ENCODE measurements at regions not wholly inside any gene's neighbourhood (a gene's known extent, or its start where the extent isn't known, plus 50 kb on each side); places are given as distances from the start of the nearest gene placed in this dataset.

DNA sequence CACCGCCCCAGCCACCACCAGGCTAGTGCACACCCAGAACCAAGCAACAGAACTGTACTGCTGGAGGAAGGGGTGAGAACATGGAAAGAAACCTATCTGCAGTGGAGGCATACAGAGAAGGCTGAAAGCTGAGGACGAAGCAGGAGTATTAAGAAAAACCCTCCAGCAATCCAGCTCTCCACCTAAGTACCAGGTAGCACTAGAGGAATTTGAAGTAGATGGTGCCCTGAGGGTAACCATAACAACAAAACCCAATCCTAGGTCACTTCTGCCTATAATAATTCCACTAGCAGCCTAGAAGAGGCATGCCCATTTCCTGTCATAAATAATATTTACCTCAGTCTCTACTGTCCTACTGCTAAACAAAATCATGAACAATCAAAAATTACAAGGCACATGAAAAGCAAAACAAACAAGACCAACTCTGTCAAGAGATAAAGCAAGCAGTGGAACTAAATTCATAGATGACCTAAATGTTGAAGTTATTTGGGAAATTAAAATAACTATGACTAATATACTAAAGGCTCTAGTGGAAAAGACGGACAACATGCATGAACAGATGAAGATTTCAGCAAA, 51.1 kb downstream of the HYCC1 start:
- DNase-seq, result no peak
- H3K4me3 ChIP-seq (ENCODE audit: low read depth, low read length), result no peak overlapping the region
- no peaks in the 10 kb centered on the region for H3K36me3 ChIP-seq
- H3K4me1 ChIP-seq, result no peaks in the 10 kb centered on the region
- no peaks in the 10 kb centered on the region for H3K9me3 ChIP-seq
- TF ChIP-seq, protein P1, sequence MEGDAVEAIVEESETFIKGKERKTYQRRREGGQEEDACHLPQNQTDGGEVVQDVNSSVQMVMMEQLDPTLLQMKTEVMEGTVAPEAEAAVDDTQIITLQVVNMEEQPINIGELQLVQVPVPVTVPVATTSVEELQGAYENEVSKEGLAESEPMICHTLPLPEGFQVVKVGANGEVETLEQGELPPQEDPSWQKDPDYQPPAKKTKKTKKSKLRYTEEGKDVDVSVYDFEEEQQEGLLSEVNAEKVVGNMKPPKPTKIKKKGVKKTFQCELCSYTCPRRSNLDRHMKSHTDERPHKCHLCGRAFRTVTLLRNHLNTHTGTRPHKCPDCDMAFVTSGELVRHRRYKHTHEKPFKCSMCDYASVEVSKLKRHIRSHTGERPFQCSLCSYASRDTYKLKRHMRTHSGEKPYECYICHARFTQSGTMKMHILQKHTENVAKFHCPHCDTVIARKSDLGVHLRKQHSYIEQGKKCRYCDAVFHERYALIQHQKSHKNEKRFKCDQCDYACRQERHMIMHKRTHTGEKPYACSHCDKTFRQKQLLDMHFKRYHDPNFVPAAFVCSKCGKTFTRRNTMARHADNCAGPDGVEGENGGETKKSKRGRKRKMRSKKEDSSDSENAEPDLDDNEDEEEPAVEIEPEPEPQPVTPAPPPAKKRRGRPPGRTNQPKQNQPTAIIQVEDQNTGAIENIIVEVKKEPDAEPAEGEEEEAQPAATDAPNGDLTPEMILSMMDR (IDR thresholded peaks at IDR 0.05; ENCODE audit: low read depth, low read length), result no peak
- peaks cover 11% of the 10 kb centered on the region for H3K27me3 ChIP-seq

DNA sequence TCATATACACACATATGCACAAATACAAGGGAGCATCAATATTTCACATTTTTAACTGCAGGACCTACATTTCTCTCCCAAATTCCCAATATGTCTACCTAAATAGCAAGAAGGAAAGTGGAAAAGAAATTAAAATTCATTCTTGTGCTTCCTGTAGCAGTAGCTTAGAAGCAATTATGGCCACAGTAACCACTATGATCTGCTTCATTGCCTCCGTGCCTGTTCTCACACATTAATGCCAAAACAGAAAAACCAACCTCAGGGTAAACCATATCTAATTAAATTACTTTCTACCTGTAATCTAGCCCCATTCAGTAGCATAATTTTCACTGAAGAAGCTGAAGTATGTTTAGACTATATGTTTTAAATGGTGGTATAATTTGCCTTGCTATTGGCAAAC, 55.2 kb downstream of the HYCC1 start:
- Histone ChIP-seq H3K27me3 (peaks cover 29% of the 10 kb centered on the region), H3K9me3 (no peaks in the 10 kb centered on the region), H3K4me1 (no peaks in the 10 kb centered on the region), H3K4me3 (ENCODE audit: low read depth, low read length) (no peak overlapping the region), H3K36me3 (no peaks in the 10 kb centered on the region)
- TF ChIP-seq, protein P1 (IDR thresholded peaks at IDR 0.05; ENCODE audit: low read depth, low read length), result no peak
- no peak for DNase-seq

DNA sequence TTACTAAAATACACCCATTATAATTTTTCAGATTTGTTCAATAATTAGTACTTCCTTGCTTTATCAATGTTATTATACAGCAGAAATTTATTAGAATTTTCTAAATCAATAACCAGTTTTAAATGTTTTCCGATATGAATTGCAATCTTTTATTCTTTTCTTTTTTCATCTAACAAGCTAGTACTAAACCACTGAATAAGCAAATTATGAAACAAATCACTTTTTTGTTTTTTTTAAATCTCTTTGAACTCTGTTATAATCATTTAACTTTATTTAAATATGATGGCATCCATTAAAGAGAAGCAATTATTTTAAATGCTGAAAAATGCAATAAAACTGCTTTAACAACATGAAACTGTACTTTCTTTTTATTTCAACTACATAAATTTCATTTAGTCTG, 59.7 kb downstream of the HYCC1 start:
- DNase-seq, result no peak
- TF ChIP-seq, protein P1 (IDR thresholded peaks at IDR 0.05; ENCODE audit: low read depth, low read length), result no peak
- no peaks in the 10 kb centered on the region for H3K4me1 ChIP-seq
- no peaks in the 10 kb centered on the region for H3K9me3 ChIP-seq
- H3K27me3 ChIP-seq, result peaks cover 52% of the 10 kb centered on the region
- no peaks in the 10 kb centered on the region for H3K36me3 ChIP-seq
- no peak overlapping the region for H3K4me3 ChIP-seq (ENCODE audit: low read depth, low read length)

DNA sequence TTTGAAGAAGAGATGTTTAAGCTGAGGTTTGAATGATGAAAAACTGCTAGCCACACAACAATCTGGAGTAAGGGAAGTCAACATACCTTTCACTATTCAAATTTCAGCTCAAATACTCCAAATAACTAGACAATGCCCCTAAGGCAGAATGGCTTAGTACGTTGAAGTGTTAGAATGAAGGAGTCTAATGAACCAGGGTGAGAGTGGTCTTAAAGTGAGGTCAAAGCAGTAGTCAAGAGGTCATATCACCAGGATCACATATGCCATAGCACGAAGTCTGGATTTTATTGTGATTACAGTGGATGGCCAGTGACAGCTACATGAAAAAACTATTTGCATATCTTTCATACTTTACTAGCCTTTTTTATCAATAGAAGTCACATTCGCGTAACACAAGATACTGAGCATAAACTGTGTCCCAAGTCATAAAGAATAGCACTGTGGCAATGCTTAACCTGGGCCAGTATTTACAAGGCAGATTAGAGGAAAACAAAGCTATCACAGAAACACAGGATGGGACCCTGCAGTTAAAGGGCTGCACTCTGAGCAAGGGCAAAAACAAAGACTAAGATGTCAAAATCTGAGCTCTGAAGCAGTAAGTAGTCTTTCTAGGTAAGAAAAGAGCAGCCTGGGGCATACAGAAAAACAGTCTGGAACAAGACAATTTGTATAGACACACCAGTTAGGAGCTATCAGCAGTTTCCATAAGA, 61.5 kb downstream of the HYCC1 start:
- no peak for DNase-seq
- peaks cover 60% of the 10 kb centered on the region for H3K27me3 ChIP-seq
- TF ChIP-seq, protein P1 (IDR thresholded peaks at IDR 0.05; ENCODE audit: low read depth, low read length), result no peak

DNA sequence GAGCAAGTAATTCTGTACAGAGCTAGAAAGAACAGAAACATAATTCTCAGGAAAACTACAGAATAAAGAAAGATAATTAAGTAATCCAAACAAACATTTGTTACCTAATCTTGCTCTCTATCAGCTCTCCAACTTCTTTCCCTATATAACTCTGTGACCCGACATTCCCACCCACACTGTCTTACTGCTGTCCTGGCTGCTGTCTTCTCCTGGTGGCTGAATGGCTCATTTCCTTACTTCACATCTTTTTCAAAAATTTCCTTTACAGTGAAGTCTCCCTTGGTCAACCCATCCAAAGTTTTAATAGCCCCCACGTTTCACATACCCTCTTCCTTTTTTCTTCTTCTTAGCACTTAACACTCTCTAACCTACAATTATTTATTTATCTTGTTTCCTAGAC, 64.0 kb downstream of the HYCC1 start:
- peaks cover 62% of the 10 kb centered on the region for H3K27me3 ChIP-seq
- no peaks in the 10 kb centered on the region for H3K36me3 ChIP-seq
- no peaks in the 10 kb centered on the region for H3K9me3 ChIP-seq
- TF ChIP-seq, protein P1 (IDR thresholded peaks at IDR 0.05; ENCODE audit: low read depth, low read length), result no peak
- no peaks in the 10 kb centered on the region for H3K4me1 ChIP-seq
- no peak overlapping the region for H3K4me3 ChIP-seq (ENCODE audit: low read depth, low read length)
- no peak for DNase-seq

More for the DNA sequence above, 61.5 kb downstream of the HYCC1 start:
- no peaks in the 10 kb centered on the region for H3K9me3 ChIP-seq
- no peaks in the 10 kb centered on the region for H3K36me3 ChIP-seq
- no peaks in the 10 kb centered on the region for H3K4me1 ChIP-seq
- H3K4me3 ChIP-seq (ENCODE audit: low read depth, low read length), result no peak overlapping the region

DNA sequence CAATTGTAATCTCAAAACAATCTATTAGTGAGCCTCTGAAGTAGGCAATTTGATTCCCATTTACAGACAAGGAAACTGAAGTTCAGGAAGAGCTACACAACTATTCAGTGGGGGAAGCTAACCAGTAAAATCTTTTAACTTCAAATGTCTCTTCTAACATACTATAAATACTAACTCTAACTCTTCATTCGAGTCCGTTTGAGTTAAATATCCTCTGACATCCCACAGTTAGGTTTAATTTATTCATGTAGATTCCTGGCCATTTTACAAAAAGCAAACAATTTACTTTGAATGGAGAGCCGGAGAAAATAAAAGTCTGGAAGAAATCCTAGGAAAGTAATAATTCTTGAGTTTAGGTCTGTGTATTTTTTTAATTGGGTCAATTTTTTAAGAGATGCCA, 64.7 kb downstream of the HYCC1 start:
- DNase-seq, result no peak
- TF ChIP-seq, protein P1 (IDR thresholded peaks at IDR 0.05; ENCODE audit: low read depth, low read length), result no peak
- peaks cover 65% of the 10 kb centered on the region for H3K27me3 ChIP-seq
- H3K4me3 ChIP-seq (ENCODE audit: low read depth, low read length), result no peak overlapping the region
- H3K36me3 ChIP-seq, result no peaks in the 10 kb centered on the region
- H3K4me1 ChIP-seq, result no peaks in the 10 kb centered on the region
- H3K9me3 ChIP-seq, result no peaks in the 10 kb centered on the region

Data from BE2C (cell line).